ENCODE measurements at regions not wholly inside any gene's neighbourhood (a gene's known extent, or its start where the extent isn't known, plus 50 kb on each side); places are given as distances from the start of the nearest gene placed in this dataset.

GRCh38 chr15:87135109-87135508, 1055.4 kb downstream of the AGBL1 start:
- Histone ChIP-seq H3K27ac (no peak overlapping the region), H3K36me3 (no peaks in the 10 kb centered on the region), H3K4me3 (no peak overlapping the region), H3K27me3 (no peaks in the 10 kb centered on the region), H3K9me3 (no peaks in the 10 kb centered on the region), H3K4me1 (no peaks in the 10 kb centered on the region)
- intact Hi-C loops (cut with DNase I; ENCODE audit: low total_unique reads) = no loop called here
- TF ChIP-seq EP300 (IDR thresholded peaks at IDR 0.05) (no peak), CTCF (IDR thresholded peaks at IDR 0.05) (no peak), POLR2A (IDR thresholded peaks at IDR 0.05) (no peak), POLR2AphosphoS5 (IDR thresholded peaks at IDR 0.05) (no peak)
- no peak for DNase-seq

- intact Hi-C loops (cut with DNase I; ENCODE audit: low total_unique reads) = no loop called here
- TF ChIP-seq CTCF (IDR thresholded peaks at IDR 0.05) (no peak), EP300 (IDR thresholded peaks at IDR 0.05) (no peak), POLR2AphosphoS5 (IDR thresholded peaks at IDR 0.05) (no peak), POLR2A (IDR thresholded peaks at IDR 0.05) (no peak)
- H3K4me3 ChIP-seq = no peak overlapping the region
Measured at GRCh38 chr15:87133704-87134103, 1054.0 kb downstream of the AGBL1 start.

GRCh38 chr15:87131067-87131466, 1051.4 kb downstream of the AGBL1 start:
- 84 to 97% (median 90%) methylated on average over 1 of the region's 1 CpG for WGBS, 5 donors
- no peaks in the 10 kb centered on the region for H3K27me3 ChIP-seq
- no peaks in the 10 kb centered on the region for H3K36me3 ChIP-seq
- no peaks in the 10 kb centered on the region for H3K4me1 ChIP-seq
- no peaks in the 10 kb centered on the region for H3K9me3 ChIP-seq
- H3K4me3 ChIP-seq = no peak overlapping the region
- DNase-seq = no peak
- intact Hi-C loops (cut with DNase I; ENCODE audit: low total_unique reads) = no loop called here
- no peak overlapping the region for H3K27ac ChIP-seq
- TF ChIP-seq CTCF (IDR thresholded peaks at IDR 0.05) (no peak), POLR2A (IDR thresholded peaks at IDR 0.05) (no peak), POLR2AphosphoS5 (IDR thresholded peaks at IDR 0.05) (no peak), EP300 (IDR thresholded peaks at IDR 0.05) (no peak)

More at GRCh38 chr15:87133704-87134103, 1054.0 kb downstream of the AGBL1 start:
- no peaks in the 10 kb centered on the region for H3K36me3 ChIP-seq
- no peak for DNase-seq
- no peaks in the 10 kb centered on the region for H3K9me3 ChIP-seq
- no peaks in the 10 kb centered on the region for H3K4me1 ChIP-seq
- no peak overlapping the region for H3K27ac ChIP-seq
- no peaks in the 10 kb centered on the region for H3K27me3 ChIP-seq

- WGBS, 5 donors = 59 to 75% (median 62%) methylated on average over 1 of the region's 1 CpG
- intact Hi-C loops (cut with DNase I; ENCODE audit: low total_unique reads) = no loop called here
- Histone ChIP-seq H3K4me1 (no peaks in the 10 kb centered on the region), H3K27me3 (no peaks in the 10 kb centered on the region), H3K9me3 (no peaks in the 10 kb centered on the region), H3K27ac (no peak overlapping the region), H3K4me3 (no peak overlapping the region), H3K36me3 (no peaks in the 10 kb centered on the region)
- TF ChIP-seq POLR2A (IDR thresholded peaks at IDR 0.05) (no peak), CTCF (IDR thresholded peaks at IDR 0.05) (no peak), POLR2AphosphoS5 (IDR thresholded peaks at IDR 0.05) (no peak), EP300 (IDR thresholded peaks at IDR 0.05) (no peak)
- no peak for DNase-seq
Measured at GRCh38 chr15:87129916-87130315, 1050.2 kb downstream of the AGBL1 start.
